Activated CD4-positive, alpha-beta T cell treated with anti-CD3 and anti-CD28 coated beads, Interleukin-2, amount 10 ng/mL, durations not matched to agents 7 days and 5 days (primary cell): ENCODE measurements at regions not wholly inside any gene's neighbourhood (a gene's known extent, or its start where the extent isn't known, plus 50 kb on each side); places are given as distances from the start of the nearest gene placed in this dataset.
"Not testable (repeated sequence)": the region's sequence is repeated elsewhere in the genome, so short reads cannot be mapped to it uniquely, and the experiment has no call there.

Experiments
- CTCF ChIA-PET: fragments of 350-600 bp; sonication (Branson Sonifier 250); formaldehyde crosslinking; loops from one replicate; lab custom pipeline; 2021; ENCODE audit warnings: antibody characterized with exemption; lab: Charles Lee
- POLR2A ChIA-PET: fragments of 350-600 bp; sonication (Branson Sonifier 250); formaldehyde crosslinking; loops from one replicate; lab custom pipeline; 2021; ENCODE audit warnings: antibody characterized with exemption; lab: Charles Lee
- DNase-seq: peaks from one replicate; pipeline ENCODE4 v3.0.0-alpha.2; 2020
- H3K27ac Mint-ChIP-seq: one replicate; pipeline ENCODE4 v1.8.0; 2021; ENCODE audit warnings: mild to moderate bottlenecking, moderate library complexity, mixed read lengths
- H3K27me3 Mint-ChIP-seq: one replicate; pipeline ENCODE4 v1.8.0; 2021; ENCODE audit warnings: mixed read lengths
- H3K36me3 Mint-ChIP-seq: one replicate; pipeline ENCODE4 v1.8.0; 2021; ENCODE audit warnings: low read depth, mixed read lengths
- H3K4me1 Mint-ChIP-seq: one replicate; pipeline ENCODE4 v1.8.0; 2021; ENCODE audit warnings: mixed read lengths
- H3K4me3 Mint-ChIP-seq: one replicate; pipeline ENCODE4 v1.8.0; 2021; ENCODE audit warnings: mild to moderate bottlenecking, moderate library complexity, mixed read lengths
- H3K9me3 Mint-ChIP-seq: one replicate; pipeline ENCODE4 v1.8.0; 2021; ENCODE audit warnings: mixed read lengths

- Mint-ChIP-seq H3K27ac (peak overlapping the region; percentile 67), H3K4me1 (peaks cover 36% of the 10 kb centered on the region), H3K36me3 (peaks cover 19% of the 10 kb centered on the region)
- CTCF ChIA-PET, POLR2A ChIA-PET, H3K4me3 Mint-ChIP-seq, H3K9me3 Mint-ChIP-seq, H3K27me3 Mint-ChIP-seq: not testable (repeated sequence)
- peak; percentile 27 for DNase-seq
Observed at GRCh38 chr2:87521057-87521456, 226.8 kb upstream of the PLGLB2 start.

- POLR2A ChIA-PET, H3K27me3 Mint-ChIP-seq, H3K4me3 Mint-ChIP-seq, H3K9me3 Mint-ChIP-seq, DNase-seq, CTCF ChIA-PET: not testable (repeated sequence)
- Mint-ChIP-seq H3K4me1 (peaks cover 36% of the 10 kb centered on the region), H3K27ac (peak overlapping the region; percentile 67), H3K36me3 (peaks cover 19% of the 10 kb centered on the region)
Observed at GRCh38 chr2:87521489-87521888, 226.4 kb upstream of the PLGLB2 start.

- POLR2A ChIA-PET, H3K9me3 Mint-ChIP-seq, H3K27me3 Mint-ChIP-seq, H3K4me3 Mint-ChIP-seq, CTCF ChIA-PET, DNase-seq: not testable (repeated sequence)
- Mint-ChIP-seq H3K27ac (peak overlapping the region; percentile 84), H3K36me3 (peaks cover 15% of the 10 kb centered on the region), H3K4me1 (peaks cover 27% of the 10 kb centered on the region)
Observed at GRCh38 chr2:87524619-87525188, 223.2 kb upstream of the PLGLB2 start.

GRCh38 chr2:87525497-87525991 lies 222.3 kb upstream of the PLGLB2 start:
- peak overlapping the region; percentile 84 for H3K27ac Mint-ChIP-seq
- H3K27me3 Mint-ChIP-seq, CTCF ChIA-PET, H3K4me3 Mint-ChIP-seq, H3K9me3 Mint-ChIP-seq, POLR2A ChIA-PET: not testable (repeated sequence)
- peaks cover 30% of the 10 kb centered on the region for H3K4me1 Mint-ChIP-seq
- peak; percentile 35 for DNase-seq
- peaks cover 15% of the 10 kb centered on the region for H3K36me3 Mint-ChIP-seq

DNA sequence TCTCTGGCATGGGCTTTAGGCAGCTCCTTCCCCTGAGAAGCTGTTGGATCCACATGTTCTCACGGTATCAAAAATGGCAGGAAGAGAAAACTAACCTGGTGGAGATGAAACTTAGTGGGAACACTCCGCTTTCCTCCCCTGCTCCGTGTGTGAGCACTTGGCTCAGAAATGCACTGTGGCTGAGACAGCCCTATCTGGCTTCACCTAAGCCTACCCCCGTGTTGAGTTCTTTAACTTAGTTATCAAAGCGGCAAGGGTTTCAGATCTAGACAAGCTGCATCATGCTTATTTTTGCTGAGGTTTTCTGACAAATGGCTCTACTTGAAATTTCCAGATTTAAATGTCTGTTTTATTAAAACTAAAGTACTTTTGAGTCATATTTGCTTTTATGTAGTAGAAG lies 221.6 kb upstream of the PLGLB2 start:
- H3K27me3 Mint-ChIP-seq, H3K4me3 Mint-ChIP-seq, CTCF ChIA-PET, DNase-seq, H3K27ac Mint-ChIP-seq, H3K9me3 Mint-ChIP-seq, POLR2A ChIA-PET: not testable (repeated sequence)
- Mint-ChIP-seq H3K4me1 (peaks cover 27% of the 10 kb centered on the region), H3K36me3 (peaks cover 13% of the 10 kb centered on the region)

- H3K36me3 Mint-ChIP-seq, H3K4me3 Mint-ChIP-seq, CTCF ChIA-PET, DNase-seq, H3K9me3 Mint-ChIP-seq, POLR2A ChIA-PET, H3K27ac Mint-ChIP-seq, H3K27me3 Mint-ChIP-seq: not testable (repeated sequence)
- H3K4me1 Mint-ChIP-seq = peaks cover 16% of the 10 kb centered on the region
Observed at GRCh38 chr2:87531968-87532715, 215.7 kb upstream of the PLGLB2 start.

- H3K4me1 Mint-ChIP-seq = peaks cover 19% of the 10 kb centered on the region
- H3K27me3 Mint-ChIP-seq, H3K36me3 Mint-ChIP-seq, DNase-seq, POLR2A ChIA-PET, H3K9me3 Mint-ChIP-seq, H3K27ac Mint-ChIP-seq, CTCF ChIA-PET, H3K4me3 Mint-ChIP-seq: not testable (repeated sequence)
Observed at GRCh38 chr2:87533390-87534272, 214.3 kb upstream of the PLGLB2 start.

DNA sequence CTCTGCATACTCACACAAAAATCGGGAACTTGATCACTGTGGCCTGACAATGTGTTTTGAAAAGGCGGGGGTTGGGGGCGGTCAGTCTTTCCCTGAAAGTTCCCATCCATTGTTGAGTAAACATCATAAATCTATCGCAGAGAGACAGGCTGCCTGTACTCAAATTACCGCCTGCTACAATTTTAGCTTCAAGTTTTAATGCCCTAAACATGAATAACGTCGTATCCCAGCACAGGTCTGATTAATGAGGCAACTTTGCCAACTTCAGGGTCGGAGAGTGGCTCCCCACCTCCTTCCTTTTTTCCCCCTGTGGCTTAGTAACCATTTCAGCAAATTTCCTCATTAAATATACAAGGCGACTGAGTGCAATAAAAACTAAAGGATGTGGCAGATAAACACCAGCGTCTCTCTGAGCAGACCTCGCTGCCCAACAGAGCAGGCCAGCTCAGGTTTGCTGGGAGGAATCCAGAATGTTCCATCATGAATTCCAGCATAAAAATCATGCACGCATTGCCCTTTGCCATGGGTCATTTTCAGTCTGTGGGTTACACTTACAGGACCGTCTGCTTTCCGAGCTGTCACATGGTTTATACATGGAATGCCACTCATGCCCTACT lies 213.5 kb upstream of the PLGLB2 start:
- H3K27me3 Mint-ChIP-seq, H3K4me3 Mint-ChIP-seq, H3K36me3 Mint-ChIP-seq, H3K9me3 Mint-ChIP-seq, DNase-seq, POLR2A ChIA-PET, CTCF ChIA-PET, H3K27ac Mint-ChIP-seq: not testable (repeated sequence)
- peaks cover 20% of the 10 kb centered on the region for H3K4me1 Mint-ChIP-seq

GRCh38 chr2:87536427-87536826 lies 211.5 kb upstream of the PLGLB2 start:
- CTCF ChIA-PET, DNase-seq, H3K27ac Mint-ChIP-seq, POLR2A ChIA-PET, H3K27me3 Mint-ChIP-seq, H3K9me3 Mint-ChIP-seq, H3K36me3 Mint-ChIP-seq, H3K4me3 Mint-ChIP-seq: not testable (repeated sequence)
- H3K4me1 Mint-ChIP-seq = peaks cover 16% of the 10 kb centered on the region

GRCh38 chr2:87537251-87537671 lies 210.6 kb upstream of the PLGLB2 start:
- DNase-seq, H3K36me3 Mint-ChIP-seq, POLR2A ChIA-PET, H3K4me3 Mint-ChIP-seq, H3K27me3 Mint-ChIP-seq, CTCF ChIA-PET, H3K9me3 Mint-ChIP-seq: not testable (repeated sequence)
- Mint-ChIP-seq H3K27ac (peak overlapping the region; percentile 62), H3K4me1 (peaks cover 15% of the 10 kb centered on the region)

GRCh38 chr2:87538268-87538667 lies 209.6 kb upstream of the PLGLB2 start:
- CTCF ChIA-PET, H3K27me3 Mint-ChIP-seq, H3K9me3 Mint-ChIP-seq, H3K4me3 Mint-ChIP-seq, DNase-seq, H3K36me3 Mint-ChIP-seq, H3K27ac Mint-ChIP-seq, POLR2A ChIA-PET: not testable (repeated sequence)
- H3K4me1 Mint-ChIP-seq = peaks cover 15% of the 10 kb centered on the region

GRCh38 chr2:87539151-87539943 lies 208.5 kb upstream of the PLGLB2 start:
- DNase-seq, H3K27me3 Mint-ChIP-seq, POLR2A ChIA-PET, CTCF ChIA-PET, H3K36me3 Mint-ChIP-seq, H3K4me3 Mint-ChIP-seq, H3K27ac Mint-ChIP-seq, H3K9me3 Mint-ChIP-seq: not testable (repeated sequence)
- peaks cover 13% of the 10 kb centered on the region for H3K4me1 Mint-ChIP-seq
